Uterus (tissue), 2 donors: ENCODE measurements at regions not wholly inside any gene's neighbourhood (a gene's known extent, or its start where the extent isn't known, plus 50 kb on each side); places are given as distances from the start of the nearest gene placed in this dataset.

Experiments
- CTCF ChIP-seq, 4 experiments: fragments of 200-600 bp in 2 of 4; fragments of 450-650 bp in 2 of 4; sonication (generic) in 2 of 4; IDR thresholded peaks; one replicate each; pipeline ENCODE4 v1.5.1; 2016 to 2019; ENCODE audit warnings: antibody characterized with exemption in 4 of 4, mild to moderate bottlenecking in 2 of 4, moderate library complexity in 1 of 4
- POLR2A ChIP-seq, 2 donors: fragments of 450-650 bp; IDR thresholded peaks; one replicate each; pipeline ENCODE4 v1.6.1; 2016; ENCODE audit warnings: antibody characterized with exemption in 2 of 2, mild to moderate bottlenecking in 1 of 2, moderate library complexity in 1 of 2

GRCh38 chr15:97748576-97748975 lies 211.9 kb upstream of the ARRDC4 start:
- TF ChIP-seq POLR2A (IDR thresholded peaks at IDR 0.05), result no peak
- no peak for TF ChIP-seq CTCF (IDR thresholded peaks at IDR 0.05)
